PC-3 (cell line): ENCODE measurements at regions not wholly inside any gene's neighbourhood (a gene's known extent, or its start where the extent isn't known, plus 50 kb on each side); places are given as distances from the start of the nearest gene placed in this dataset.

Experiments
- CTCF ChIP-seq: fragments of 300-600 bp; sonication (generic); conservative IDR thresholded peaks from 2 replicates; pipeline ENCODE4 v1.5.1; 2017; ENCODE audit warnings: antibody characterized with exemption, low read depth, mild to moderate bottlenecking, low read length
- EZH2 ChIP-seq: fragments of 300-600 bp; sonication (generic); IDR thresholded peaks from one replicate; pipeline ENCODE4 v1.6.1; 2017; ENCODE audit warnings: antibody characterized with exemption, mild to moderate bottlenecking, low read length; ENCODE audit not compliant: unreplicated experiment
- EZH2phosphoT487 ChIP-seq: fragments of 300-600 bp; sonication (generic); IDR thresholded peaks from 2 replicates; pipeline ENCODE4 v1.6.1; 2018; ENCODE audit warnings: mild to moderate bottlenecking, antibody characterized with exemption, low read length, borderline replicate concordance

- TF ChIP-seq CTCF (no peak), EZH2phosphoT487 (no peak), EZH2 (no peak)
Measured at GRCh38 chr6:23511817-23512216, 614.2 kb upstream of the NRSN1 start.
